RCC 7860 (cell line): ENCODE measurements at regions not wholly inside any gene's neighbourhood (a gene's known extent, or its start where the extent isn't known, plus 50 kb on each side); places are given as distances from the start of the nearest gene placed in this dataset.
"Not testable (repeated sequence)": the region's sequence is repeated elsewhere in the genome, so short reads cannot be mapped to it uniquely, and the experiment has no call there.

Experiments used
- DNase-seq: peaks from one replicate; pipeline ENCODE4 v3.0.0-alpha.2; 2015; ENCODE audit warnings: low spot score
- FAIRE-seq: peaks from 2 replicates; lab custom pipeline; 2012; peaks lifted over from hg19 to GRCh38; lab: Jason Lieb, UNC

DNA sequence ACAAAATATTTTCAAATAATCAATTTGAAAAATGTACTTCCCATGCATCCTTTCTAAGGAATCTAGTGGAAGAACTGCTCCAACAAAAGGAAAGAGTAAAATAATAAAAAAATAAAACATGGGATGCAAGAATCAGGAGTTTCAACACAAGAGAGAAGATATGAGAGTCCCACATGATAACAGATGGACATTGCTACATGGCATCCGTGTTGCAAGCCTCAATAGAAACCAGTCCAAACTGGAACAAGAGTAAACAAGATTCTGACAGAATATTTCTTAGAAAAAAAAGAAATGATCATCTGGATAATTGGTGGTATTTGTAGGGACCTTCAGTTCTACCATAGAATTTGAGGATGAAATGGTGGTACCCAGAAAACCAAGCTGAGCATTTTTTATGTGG, 186.8 kb downstream of the FRK start:
- no peak for DNase-seq
- FAIRE-seq: no peak

DNA sequence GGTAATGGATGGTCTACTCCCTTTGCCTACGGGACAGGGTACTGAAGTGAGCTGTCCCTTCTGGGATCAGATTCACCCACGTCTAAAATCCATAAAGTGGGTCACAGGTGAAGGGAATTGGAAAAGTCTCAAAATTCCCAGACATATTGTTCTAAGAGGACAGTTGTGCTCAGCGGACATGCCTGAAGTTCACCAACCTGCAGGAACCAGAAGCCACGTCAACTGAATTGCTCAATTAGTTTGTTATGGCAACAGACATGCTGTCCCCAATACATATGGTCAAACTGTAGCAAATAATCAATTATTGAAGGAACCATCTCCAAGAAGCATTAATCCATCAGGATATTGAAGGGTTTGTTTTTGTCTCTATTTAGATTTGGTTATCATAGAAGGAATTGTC, 190.2 kb downstream of the FRK start:
- FAIRE-seq (no peak), DNase-seq (no peak)

DNA sequence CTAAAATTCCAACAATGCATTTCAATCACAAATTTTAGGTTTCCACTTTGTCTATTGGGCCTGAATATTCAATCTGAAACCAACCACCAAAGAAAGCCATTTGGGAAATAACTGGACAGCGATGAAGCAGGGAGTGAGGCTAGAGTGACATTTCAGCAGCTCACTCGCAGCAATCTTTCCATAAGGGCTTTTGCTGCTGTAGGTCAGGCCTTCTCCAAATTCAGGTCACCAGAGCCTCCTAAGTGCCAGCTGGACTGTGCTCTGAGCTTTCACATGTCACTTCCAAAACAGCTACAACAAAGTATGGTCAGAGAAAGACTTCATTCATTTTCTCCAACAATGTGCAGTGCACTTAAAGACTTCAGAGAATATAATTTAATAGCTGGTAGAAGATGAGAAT, 194.8 kb downstream of the FRK start:
- DNase-seq (no peak), FAIRE-seq (no peak)

DNA sequence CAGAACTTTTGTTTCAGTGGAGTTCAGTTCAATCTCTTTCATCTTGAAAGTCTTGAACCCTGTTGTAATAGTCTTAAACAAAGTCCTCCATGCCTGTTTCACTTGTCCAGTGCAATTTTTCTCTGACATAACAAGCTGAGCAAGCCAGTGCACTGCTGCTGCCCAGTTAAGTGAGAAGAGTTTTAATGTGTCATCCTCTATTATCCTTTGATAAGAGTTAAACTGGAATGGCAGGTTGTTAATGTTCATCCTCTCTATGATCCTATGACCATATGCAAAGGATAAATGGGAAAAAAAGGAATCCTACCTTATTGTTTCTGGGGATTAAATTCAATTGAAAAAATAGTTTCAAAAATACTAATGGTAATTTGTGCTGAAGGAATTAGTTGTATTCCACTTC, 197.5 kb downstream of the FRK start:
- FAIRE-seq: no peak
- no peak for DNase-seq

DNA sequence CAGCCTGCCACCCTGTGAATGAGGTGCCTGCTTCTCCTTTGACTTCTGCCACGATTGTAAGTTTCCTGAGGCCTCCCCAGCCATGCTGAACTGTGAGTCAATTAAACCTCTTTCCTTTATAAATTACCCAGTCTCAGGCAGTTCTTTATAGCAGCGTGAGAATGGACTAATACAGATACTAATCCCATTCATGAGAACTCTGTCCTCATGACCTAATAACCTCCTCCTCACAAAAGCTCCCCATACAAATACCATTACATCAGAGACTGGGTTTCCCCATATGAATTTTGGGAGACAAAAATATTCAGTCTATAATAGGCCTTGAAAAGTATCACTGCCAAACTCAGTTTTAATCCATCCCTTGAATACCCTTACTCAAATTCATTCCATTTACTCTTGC, 199.0 kb downstream of the FRK start:
- not testable (repeated sequence) for DNase-seq, FAIRE-seq

DNA sequence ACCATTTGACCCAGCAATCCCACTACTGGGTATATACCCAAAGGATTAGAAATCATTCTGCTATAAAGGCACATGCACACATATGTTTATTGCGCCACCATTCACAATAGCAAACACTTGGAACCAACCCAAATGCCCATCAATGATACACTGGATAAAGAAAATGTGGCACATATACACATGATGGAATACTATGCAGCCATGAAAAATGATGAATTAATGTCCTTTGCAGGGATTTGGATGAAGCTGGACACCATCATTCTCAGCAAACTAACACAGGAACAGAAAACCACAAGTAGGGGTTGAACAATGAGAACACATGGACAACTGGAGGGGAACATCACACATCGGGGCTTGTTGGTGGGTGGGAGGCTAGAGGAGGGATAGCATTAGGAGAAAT, 201.1 kb downstream of the FRK start:
- FAIRE-seq, DNase-seq: not testable (repeated sequence)

DNA sequence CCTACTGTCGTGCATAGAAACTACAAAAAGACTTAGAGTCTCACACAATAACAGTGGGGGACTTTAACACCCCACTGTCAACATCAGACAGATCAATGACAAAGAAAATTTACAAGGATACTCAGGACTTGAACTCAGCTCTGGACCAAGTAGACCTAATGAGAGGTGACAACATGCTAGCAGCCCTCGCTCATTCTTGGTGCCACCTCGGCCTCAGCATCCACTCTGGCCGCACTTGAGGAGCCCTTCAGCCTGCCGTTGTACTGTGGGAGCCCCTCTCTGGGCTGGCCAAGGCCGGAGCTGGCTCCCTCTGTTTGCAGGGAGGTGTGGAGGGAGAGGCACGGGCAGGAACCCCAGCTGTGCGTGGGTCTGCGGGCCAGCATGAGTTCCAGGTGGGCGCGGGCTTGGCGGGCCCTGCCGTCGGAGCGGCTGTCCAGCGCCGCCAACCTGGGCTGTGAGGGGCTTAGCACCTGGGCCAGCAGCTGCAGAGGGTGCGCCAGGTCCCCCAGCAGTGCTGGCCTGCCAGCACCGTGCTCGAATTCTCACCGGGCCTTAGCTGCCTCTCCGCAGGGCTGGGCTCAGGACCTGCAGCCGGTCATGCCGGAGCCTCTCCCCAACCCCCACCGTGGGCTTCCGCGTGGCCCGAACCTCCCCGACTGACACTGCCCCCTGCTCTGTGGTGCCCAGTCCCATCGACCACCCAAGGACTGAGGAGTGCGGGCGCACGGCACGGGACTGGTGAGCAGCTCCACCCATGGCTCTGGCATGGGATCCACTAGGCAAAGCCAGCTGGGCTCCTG, 205.6 kb downstream of the FRK start:
- DNase-seq (no peak), FAIRE-seq (no peak)

DNA sequence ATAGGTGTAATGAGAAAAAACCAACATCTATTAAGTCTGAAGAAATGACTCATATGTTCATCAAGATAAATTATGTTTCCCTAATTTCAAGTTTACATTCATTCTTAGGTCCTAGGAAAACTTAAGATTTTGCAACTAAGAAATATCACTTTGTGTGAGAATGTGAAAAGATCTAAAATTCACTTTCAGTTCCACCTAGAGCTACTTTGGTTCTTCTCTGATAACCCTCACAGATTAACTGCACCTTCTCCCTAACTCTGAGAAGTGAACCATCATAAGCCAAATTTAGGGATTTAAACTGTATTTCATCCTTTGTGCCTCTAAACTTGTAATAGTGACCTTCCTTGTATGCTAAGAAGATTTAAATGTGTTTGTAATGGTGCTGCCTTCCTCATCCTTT, 213.0 kb downstream of the FRK start:
- no peak for FAIRE-seq
- DNase-seq: no peak

DNA sequence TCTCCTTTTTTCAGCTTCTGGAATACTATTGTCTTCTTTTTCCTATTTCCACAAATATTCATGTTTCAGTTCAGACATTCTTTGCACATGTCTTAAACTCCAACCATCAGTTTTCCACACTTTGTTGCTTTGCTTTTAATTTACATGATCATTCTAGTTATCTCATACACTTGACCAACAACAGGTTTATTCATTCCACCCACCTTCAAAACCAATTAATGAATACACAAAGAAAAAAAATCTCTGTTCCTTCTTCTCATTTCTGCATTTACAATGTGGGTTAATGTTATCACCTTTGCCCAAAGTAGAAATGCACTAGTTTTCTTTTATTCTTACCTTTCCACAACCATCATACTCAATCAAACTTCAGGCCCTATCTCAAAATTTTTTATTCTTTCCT, 216.7 kb downstream of the FRK start:
- DNase-seq (no peak), FAIRE-seq (no peak)

DNA sequence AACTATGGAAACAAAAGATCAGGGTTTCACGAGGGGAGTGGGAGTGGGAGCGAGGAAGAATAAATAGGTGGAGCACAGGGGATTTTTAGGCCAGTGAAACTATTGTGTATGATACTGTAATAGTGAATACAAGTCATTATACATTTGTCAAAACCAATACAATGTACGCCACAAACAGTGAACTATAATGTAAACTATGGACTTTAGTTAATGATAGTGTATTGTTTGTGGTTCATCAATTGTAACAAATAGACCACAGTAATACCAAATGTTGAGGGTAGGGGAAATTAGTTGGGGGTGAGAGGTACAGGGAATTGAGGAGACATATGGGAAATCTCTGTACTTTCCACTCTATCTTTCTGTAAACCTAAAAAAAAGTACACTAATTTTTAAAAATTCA, 218.4 kb downstream of the FRK start:
- DNase-seq (no peak), FAIRE-seq (no peak)

DNA sequence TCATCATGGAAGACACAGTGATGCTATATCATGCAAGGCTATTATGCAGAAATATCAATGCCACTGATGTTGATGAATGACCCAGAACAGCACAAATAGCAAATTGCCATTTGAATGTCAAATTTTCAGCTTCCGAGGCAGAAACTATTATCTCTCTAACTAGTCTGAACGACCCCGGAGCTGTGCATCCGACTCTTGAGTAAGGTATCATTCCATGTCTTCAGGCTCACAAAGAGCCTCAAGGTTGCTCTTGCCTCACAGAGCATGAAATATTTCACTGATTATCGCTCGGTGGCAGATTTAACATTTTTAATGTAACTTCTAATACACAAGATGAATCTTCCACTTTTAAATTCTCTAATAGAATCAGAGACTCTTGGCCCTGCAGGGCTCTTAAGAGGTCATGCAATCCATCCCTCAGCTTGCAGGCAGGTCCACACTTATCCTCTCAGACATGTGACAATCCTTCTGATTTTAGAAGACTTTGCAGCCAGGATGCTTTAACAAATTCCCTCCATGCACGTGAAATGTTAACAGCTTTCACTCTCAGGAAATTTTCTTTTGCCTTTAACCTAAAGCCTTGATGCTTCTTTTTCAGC, 221.0 kb downstream of the FRK start:
- FAIRE-seq (no peak), DNase-seq (no peak)

DNA sequence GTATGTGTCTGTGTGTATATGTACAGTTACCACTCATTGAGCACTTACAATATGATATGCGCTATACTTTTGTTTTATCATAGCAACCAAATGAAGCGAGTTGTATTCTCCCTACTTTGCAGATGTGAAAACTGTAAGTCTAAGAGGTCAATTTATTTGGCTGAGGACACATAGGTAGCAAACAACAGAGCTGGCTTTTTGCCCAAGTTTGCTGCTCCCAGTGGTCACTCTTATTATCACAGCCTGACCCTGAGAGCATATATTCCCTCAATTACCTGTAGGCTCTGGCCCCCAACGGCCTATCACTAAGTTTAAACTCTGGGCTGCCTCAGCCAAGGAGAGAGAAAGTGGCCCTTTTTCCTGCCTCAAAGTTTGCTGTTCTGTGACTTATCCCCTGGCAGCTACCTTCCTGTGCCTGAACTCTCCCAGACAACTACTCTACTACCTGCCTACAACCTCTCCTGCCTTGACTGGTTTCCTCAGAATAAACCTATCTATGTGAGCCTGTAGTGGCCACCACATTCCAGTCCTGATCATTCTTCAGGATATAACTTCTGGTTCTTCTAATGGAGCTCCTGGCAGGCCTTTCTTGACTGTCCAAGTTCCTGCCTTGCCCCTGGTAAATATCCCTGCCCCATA, 221.8 kb downstream of the FRK start:
- DNase-seq: peak; percentile 31
- no peak for FAIRE-seq

DNA sequence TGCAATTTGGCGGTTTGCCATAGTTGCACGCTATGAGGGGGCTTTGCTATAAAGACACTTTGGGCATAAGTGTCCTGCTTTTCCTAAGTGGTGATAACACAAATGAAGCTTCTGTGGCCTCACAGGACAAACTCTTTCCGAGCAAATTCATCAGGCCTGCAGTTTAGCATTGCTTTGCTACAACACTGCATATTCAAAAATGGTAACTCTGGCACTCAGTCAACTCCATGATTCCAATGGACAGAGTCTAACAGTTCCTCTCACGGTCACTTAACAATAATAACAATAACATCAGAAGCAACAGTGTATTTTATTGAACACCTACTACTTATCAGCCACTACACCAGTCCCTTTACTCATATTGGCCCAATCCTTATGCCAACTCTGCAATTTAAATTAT, 222.5 kb downstream of the FRK start:
- no peak for FAIRE-seq
- DNase-seq: no peak

DNA sequence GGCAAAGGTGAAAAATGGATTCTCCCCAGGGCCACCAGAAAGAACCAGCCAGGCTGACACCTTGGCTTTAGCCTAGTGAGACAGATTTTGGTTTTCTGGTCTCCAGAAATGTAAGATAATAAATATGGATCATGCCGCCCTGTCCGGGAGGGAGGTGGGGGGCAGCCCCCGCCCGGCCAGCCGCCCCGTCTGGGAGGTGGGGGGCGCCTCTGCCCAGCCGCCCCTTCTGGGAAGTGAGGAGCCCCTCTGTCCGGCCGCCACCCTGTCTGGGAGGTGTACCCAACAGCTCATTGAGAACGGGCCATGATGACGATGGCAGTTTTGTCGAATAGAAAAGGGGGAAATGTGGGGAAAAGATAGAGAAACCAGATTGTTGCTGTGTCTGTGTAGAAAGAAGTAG, 224.3 kb downstream of the FRK start:
- FAIRE-seq, DNase-seq: not testable (repeated sequence)

DNA sequence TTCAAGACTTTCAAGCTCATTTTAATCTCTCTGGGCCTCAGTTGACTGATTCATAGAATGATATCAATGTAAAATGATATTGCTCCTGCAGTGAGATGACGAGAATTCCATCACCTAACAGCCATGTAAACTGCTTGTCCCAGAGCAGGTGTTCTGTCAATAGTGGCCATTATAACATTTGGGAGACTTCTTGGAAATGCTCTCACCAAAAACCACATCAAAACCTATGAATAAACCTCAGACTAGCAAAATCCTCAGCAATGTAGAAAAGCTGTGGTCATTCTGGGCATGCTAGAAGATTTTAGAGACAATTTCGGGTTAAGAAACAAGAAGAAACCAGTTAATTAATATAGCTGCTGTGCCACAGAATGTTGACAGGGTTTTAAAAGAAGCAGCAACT, 225.4 kb downstream of the FRK start:
- no peak for FAIRE-seq
- DNase-seq: no peak

DNA sequence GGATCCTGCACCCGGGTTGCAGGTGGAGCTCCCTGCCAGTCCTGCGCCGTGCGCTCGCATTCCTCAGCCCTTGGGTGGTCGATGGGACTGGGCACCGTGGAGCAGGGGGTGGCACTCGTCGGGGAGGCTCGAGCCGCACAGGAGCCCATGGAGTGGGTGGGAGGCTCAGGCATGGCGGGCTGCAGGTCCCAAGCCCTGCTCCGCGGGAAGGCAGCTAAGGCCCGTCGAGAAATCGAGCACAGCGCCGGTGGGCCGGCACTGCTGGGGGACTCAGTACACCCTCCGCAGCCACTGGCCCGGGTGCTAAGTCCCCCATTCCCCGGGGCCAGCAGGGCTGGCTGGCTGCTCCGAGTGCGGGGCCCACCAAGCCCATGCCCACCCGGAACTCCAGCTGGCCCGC, 226.1 kb downstream of the FRK start:
- not testable (repeated sequence) for FAIRE-seq, DNase-seq

DNA sequence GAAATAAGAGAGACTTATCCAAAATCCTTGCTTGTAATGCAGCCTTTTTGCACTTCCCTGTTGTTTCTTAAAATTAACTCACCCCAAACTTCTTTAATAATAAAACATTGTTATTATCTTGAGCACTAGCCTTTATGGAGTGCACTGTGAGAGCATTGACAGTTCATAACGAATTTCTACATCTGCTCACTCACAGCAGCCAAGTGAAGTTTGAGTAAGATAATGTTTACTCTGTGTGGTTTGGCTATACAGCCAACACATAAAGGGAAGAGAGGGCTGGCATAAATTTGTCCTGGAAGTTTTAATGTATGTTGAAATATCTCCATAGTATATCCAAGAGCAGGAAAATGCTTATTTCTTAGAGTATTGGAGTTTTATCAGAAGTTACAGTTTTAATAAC, 227.9 kb downstream of the FRK start:
- DNase-seq (no peak), FAIRE-seq (no peak)

DNA sequence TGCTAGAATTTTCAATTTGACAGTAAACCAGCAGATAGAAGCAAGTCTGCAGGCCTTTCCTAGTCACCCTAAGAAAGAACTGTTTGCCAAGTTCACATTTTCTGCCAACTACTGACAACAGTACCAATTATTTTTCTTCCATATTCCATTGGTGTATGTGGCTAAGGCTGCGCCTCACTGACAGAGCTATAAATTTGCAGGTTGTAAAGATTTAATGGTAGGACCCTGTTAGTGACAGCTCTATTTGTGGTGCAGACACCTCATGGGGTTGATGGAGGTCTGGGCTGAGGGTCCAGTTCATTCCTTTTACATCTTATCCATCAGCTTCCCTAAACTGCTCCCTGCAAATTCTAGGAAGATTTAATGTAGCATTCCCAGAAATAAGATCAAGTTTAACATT, 228.5 kb downstream of the FRK start:
- FAIRE-seq (no peak), DNase-seq (no peak)

DNA sequence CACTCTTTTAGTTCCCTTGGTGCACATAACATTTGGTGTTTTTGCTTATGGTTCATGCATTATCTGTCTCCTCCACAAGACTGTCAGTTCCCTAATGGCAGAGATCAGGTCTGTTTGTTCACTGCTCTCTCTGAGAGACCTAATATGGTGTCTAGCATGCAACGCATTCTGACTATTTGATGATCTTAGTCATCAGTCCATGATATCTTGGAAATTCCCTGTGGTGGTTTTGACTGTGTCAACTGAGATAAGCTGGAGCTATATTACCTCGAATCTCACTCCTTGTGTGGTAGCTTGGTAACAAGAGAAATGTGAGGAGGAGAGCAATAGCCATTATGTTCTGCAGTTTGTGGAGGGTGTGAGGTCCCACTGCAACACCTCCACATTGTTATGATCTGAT, 229.8 kb downstream of the FRK start:
- peak; percentile 89 for DNase-seq
- FAIRE-seq: peak; percentile 54

DNA sequence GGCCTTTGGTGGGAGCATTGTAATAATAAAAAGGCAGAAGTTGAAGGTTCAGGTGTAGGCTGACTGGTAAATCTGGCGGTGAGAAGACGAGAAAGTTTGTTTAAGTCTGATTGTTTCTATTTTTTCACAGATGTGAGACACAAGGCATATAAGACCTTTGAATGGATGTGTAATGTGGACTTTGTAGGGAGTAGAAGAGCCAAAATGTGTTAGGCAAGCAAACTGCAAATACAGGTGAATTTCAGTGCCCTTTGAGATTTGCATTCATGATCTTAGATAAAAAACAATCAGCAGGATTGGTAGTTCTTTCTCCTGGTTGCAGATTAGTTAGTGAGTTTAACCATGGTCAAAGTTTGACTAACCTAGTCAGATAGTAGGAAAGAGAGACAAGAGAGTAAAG, 238.9 kb downstream of the FRK start:
- FAIRE-seq (no peak), DNase-seq (no peak)

DNA sequence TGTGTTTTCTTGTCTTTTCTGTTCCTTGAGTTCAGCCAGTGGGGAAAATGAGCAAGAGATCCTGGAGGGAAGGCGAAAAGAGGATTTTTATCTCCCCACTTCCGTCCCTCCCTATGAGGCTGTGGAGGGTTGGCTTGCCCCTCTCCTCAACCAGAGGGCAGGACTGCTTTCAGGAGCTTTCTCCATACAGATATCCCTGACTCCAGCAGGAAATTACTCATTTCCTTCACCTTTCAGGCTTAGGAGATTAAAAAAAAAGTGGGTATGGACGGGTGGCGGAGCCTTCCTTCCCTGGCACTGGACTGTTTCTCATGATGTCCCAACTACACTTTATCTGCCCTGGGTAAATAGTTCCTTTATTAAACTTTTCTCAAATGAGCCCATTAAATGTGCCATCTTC, 241.2 kb downstream of the FRK start:
- no peak for DNase-seq
- no peak for FAIRE-seq

DNA sequence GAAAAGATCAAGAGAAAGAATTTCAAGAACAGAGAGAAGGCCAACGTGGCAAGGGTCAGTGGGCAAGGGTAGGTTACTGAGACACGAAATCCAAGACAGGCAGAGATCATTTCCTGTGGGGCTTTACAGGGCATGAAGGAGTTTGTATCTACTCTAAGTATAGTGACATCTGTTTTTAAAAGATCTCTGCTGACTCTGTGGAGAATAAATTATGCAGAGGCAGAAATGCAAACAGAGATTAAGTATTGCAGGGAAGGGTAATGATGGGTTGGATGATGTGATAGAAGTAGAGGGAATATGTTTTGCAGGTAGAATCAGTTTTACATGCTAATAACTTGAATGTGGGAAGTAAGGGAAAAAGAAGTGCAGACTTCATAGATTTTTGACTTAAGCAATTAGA, 243.5 kb downstream of the FRK start:
- DNase-seq: no peak
- FAIRE-seq: no peak
